ENCODE measurements at regions not wholly inside any gene's neighbourhood (a gene's known extent, or its start where the extent isn't known, plus 50 kb on each side); places are given as distances from the start of the nearest gene placed in this dataset.

DNA sequence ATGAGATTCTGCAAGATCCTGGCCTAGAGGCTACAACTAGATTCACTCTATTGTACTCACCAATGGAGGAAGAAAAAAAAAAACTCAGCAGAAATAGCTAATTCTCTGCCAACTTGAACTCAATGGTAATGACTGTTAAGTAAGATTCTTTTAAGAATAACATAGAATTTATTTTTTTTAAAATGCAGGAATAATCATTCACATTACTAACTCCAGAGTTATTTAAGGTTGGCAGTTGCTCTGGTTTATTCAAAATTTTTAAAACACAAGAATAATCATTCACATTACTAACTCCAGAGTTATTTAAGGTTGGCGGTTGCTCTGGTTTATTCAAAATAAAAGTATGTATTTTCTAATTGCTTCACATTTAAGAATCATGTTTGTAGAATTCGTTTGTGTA, 1071.9 kb downstream of the IGSF11 start:
- Histone ChIP-seq H3K4me1 (no peaks in the 10 kb centered on the region), H3K4me2 (ENCODE audit: low read length) (no peak overlapping the region), H2AFZ (no peak overlapping the region), H3K9me3 (ENCODE audit: control insufficient read depth, low read length) (no peaks in the 10 kb centered on the region), H3K36me3 (ENCODE audit: control insufficient read depth, insufficient read depth, low read length) (no peaks in the 10 kb centered on the region), H3K27me3 (ENCODE audit: control insufficient read depth, insufficient read depth, low read length) (no peaks in the 10 kb centered on the region), H3K9ac (no peak overlapping the region), H3K79me2 (no peaks in the 10 kb centered on the region), H3K4me3 (ENCODE audit: low read depth, low read length) (no peak overlapping the region), H3K27ac (no peak overlapping the region)
- TF ChIP-seq, protein P1, sequence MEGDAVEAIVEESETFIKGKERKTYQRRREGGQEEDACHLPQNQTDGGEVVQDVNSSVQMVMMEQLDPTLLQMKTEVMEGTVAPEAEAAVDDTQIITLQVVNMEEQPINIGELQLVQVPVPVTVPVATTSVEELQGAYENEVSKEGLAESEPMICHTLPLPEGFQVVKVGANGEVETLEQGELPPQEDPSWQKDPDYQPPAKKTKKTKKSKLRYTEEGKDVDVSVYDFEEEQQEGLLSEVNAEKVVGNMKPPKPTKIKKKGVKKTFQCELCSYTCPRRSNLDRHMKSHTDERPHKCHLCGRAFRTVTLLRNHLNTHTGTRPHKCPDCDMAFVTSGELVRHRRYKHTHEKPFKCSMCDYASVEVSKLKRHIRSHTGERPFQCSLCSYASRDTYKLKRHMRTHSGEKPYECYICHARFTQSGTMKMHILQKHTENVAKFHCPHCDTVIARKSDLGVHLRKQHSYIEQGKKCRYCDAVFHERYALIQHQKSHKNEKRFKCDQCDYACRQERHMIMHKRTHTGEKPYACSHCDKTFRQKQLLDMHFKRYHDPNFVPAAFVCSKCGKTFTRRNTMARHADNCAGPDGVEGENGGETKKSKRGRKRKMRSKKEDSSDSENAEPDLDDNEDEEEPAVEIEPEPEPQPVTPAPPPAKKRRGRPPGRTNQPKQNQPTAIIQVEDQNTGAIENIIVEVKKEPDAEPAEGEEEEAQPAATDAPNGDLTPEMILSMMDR (IDR thresholded peaks at IDR 0.05): no peak

DNA sequence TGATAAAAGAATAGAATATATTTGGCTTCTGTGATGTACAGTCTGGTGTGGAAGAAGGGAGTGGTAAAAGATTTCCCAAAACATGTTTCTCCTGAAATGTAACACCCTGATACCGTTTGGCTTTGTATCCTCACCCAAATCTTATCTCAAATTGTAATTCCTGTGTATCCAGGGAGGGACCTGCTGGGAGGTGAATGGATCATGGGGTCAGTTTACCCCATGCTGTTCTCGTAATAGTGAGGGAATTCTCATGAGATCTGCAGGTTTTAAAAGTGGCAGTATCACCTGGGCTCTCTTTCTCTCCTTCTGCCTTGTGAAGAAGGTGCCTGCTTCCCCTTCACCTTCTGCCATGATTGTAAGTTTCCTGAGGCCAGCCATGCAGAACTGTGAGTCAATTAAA, 1070.8 kb downstream of the IGSF11 start:
- Histone ChIP-seq H2AFZ (no peak overlapping the region), H3K4me1 (no peaks in the 10 kb centered on the region), H3K4me2 (ENCODE audit: low read length) (no peak overlapping the region), H3K36me3 (ENCODE audit: control insufficient read depth, insufficient read depth, low read length) (no peaks in the 10 kb centered on the region), H3K27ac (no peak overlapping the region), H3K27me3 (ENCODE audit: control insufficient read depth, insufficient read depth, low read length) (no peaks in the 10 kb centered on the region), H3K79me2 (no peaks in the 10 kb centered on the region), H3K9ac (no peak overlapping the region), H3K9me3 (ENCODE audit: control insufficient read depth, low read length) (no peaks in the 10 kb centered on the region), H3K4me3 (ENCODE audit: low read depth, low read length) (no peak overlapping the region)
- TF ChIP-seq, protein P1 (IDR thresholded peaks at IDR 0.05): no peak

DNA sequence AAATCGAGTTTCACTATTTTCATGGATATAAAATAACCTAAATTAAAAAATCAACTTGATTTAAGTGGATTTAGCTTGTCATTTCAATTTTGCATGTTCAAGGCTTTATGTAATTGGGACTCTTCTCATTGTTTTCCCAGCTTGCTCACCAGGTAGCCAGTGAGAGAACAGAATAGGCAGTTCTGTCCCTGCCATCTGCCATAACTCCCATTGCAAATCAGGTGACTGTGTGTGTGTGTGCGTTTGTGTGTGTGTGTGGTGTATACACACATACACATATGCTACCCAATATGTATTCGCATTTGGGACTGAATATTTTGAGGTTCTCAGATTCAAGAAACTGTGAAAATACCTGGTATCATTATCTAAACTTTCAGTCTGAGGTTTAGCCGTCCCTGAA, 1069.8 kb downstream of the IGSF11 start:
- Histone ChIP-seq H3K36me3 (ENCODE audit: control insufficient read depth, insufficient read depth, low read length) (no peaks in the 10 kb centered on the region), H3K4me1 (no peaks in the 10 kb centered on the region), H3K4me3 (ENCODE audit: low read depth, low read length) (no peak overlapping the region), H3K4me2 (ENCODE audit: low read length) (no peak overlapping the region), H3K27ac (no peak overlapping the region), H3K9me3 (ENCODE audit: control insufficient read depth, low read length) (no peaks in the 10 kb centered on the region), H3K27me3 (ENCODE audit: control insufficient read depth, insufficient read depth, low read length) (no peaks in the 10 kb centered on the region), H2AFZ (no peak overlapping the region), H3K9ac (no peak overlapping the region), H3K79me2 (no peaks in the 10 kb centered on the region)
- TF ChIP-seq, protein P1 (IDR thresholded peaks at IDR 0.05): no peak

DNA sequence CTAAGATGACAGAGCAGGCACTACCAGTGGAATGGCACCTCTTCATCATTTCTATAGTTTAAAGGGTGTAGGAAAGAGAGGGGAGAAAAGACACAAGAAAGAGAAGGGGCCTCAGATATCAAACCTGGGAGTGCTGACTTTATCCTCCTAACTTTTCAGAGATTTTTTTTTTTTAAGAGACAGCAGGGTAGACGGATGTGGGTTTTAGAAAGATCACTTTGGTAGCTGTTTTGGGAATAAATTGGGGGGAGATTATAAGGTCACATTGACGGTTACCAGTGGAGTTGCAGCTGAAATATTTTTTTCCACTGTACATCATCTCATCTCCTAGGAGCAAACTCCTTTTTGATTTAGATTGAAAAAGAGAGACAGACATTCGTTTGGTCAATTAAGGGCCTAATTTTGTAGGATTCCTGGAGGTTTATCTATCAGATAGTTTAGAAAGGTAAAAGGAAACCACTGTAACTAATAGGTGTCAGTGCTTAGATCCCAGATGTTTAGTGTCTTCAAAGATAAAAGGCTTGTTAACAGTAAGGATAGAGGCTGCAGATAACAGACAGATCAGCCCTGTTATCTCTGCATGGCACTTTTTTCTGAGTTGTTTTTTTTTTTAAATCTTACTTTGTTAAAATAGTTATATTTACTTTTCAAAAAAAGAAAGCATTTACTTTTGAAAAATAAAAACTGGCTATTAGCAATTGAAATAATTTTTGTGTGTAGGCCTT, 1057.0 kb downstream of the IGSF11 start:
- H2AFZ ChIP-seq: no peak overlapping the region
- H3K27me3 ChIP-seq (ENCODE audit: control insufficient read depth, insufficient read depth, low read length): no peaks in the 10 kb centered on the region
- no peak overlapping the region for H3K4me2 ChIP-seq (ENCODE audit: low read length)
- no peaks in the 10 kb centered on the region for H3K4me1 ChIP-seq
- H3K4me3 ChIP-seq (ENCODE audit: low read depth, low read length): no peak overlapping the region
- no peaks in the 10 kb centered on the region for H3K36me3 ChIP-seq (ENCODE audit: control insufficient read depth, insufficient read depth, low read length)
- no peaks in the 10 kb centered on the region for H3K9me3 ChIP-seq (ENCODE audit: control insufficient read depth, low read length)
- no peak overlapping the region for H3K9ac ChIP-seq
- H3K27ac ChIP-seq: no peak overlapping the region
- H3K79me2 ChIP-seq: no peaks in the 10 kb centered on the region
- TF ChIP-seq, protein P1 (IDR thresholded peaks at IDR 0.05): no peak

DNA sequence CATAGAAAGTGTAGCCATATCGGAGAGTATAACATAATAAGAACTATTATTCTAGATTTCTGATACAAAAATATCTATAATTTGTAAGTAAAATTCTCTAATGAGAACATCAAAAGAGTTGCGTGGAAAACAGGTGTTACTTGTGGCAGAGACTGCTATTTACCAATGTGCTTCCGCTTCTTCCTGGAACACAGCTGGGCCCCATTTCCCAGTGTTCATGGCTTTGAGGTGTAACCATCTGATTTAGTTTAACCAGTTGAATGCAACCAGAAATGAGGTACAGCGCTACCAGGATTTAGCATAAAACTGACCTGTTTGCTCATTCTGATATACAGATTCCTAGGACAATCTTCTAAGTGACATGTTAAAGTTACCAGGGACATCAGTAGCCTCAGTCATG, 1055.2 kb downstream of the IGSF11 start:
- Histone ChIP-seq H3K27ac (no peak overlapping the region), H2AFZ (no peak overlapping the region), H3K4me1 (no peaks in the 10 kb centered on the region), H3K9ac (no peak overlapping the region), H3K36me3 (ENCODE audit: control insufficient read depth, insufficient read depth, low read length) (no peaks in the 10 kb centered on the region), H3K79me2 (no peaks in the 10 kb centered on the region), H3K4me3 (ENCODE audit: low read depth, low read length) (no peak overlapping the region), H3K4me2 (ENCODE audit: low read length) (no peak overlapping the region), H3K9me3 (ENCODE audit: control insufficient read depth, low read length) (no peaks in the 10 kb centered on the region), H3K27me3 (ENCODE audit: control insufficient read depth, insufficient read depth, low read length) (no peaks in the 10 kb centered on the region)
- TF ChIP-seq, protein P1 (IDR thresholded peaks at IDR 0.05): no peak

All from parathyroid adenoma (tissue), 2 donors.